Fibroblast of lung (primary cell): ENCODE measurements at regions not wholly inside any gene's neighbourhood (a gene's known extent, or its start where the extent isn't known, plus 50 kb on each side); places are given as distances from the start of the nearest gene placed in this dataset.

Experiments
- DNase-seq, 2 donors: peaks; one replicate each; pipeline versions ENCODE4 v3.0.0 to v3.0.0-alpha.2; 2010; ENCODE audit warnings: low read depth in 2 of 2
- H2AFZ ChIP-seq: 2 replicates; pipeline ENCODE4 v1.5.1; 2012; ENCODE audit warnings: low read length, control low read depth, inconsistent platforms
- H3K27ac ChIP-seq: 2 replicates; pipeline ENCODE4 v1.5.1; 2011; ENCODE audit warnings: low read length, control low read depth; ENCODE audit not compliant: insufficient read depth
- H3K27me3 ChIP-seq: 2 replicates; pipeline ENCODE4 v1.5.1; 2011; ENCODE audit warnings: mild to moderate bottlenecking, low read length; ENCODE audit not compliant: control insufficient read depth, insufficient read depth
- H3K36me3 ChIP-seq: 2 replicates; pipeline ENCODE4 v1.5.1; 2011; ENCODE audit warnings: low read length; ENCODE audit not compliant: control insufficient read depth, insufficient read depth
- H3K4me1 ChIP-seq: 2 replicates; pipeline ENCODE4 v1.5.1; 2011; ENCODE audit warnings: low read length; ENCODE audit not compliant: control insufficient read depth, insufficient read depth; ENCODE audit errors: extremely low read depth
- H3K4me2 ChIP-seq: 2 replicates; pipeline ENCODE4 v1.5.1; 2011; ENCODE audit warnings: low read length, control low read depth; ENCODE audit not compliant: insufficient read depth; ENCODE audit errors: extremely low read depth
- H3K4me3 ChIP-seq, 4 experiments: fragments of 200-600 bp in 1 of 4; sonication (generic) in 1 of 4; replicated peaks in 1 of 4; 2 replicates each; pipeline ENCODE4 v1.5.1; 2011 to 2016; ENCODE audit warnings: low read length in 4 of 4, low read depth in 3 of 4, mild to moderate bottlenecking in 3 of 4, control low read depth in 2 of 4, inconsistent platforms in 1 of 4, mixed read lengths in 1 of 4; ENCODE audit not compliant: insufficient read depth in 1 of 4; ENCODE audit errors: control extremely low read depth in 1 of 4
- H3K79me2 ChIP-seq: 2 replicates; pipeline ENCODE4 v1.5.1; 2012; ENCODE audit warnings: mild to moderate bottlenecking, low read length, inconsistent platforms; ENCODE audit not compliant: control insufficient read depth, insufficient read depth
- H3K9ac ChIP-seq: 2 replicates; pipeline ENCODE4 v1.5.1; 2011; ENCODE audit warnings: mild to moderate bottlenecking, low read length, control low read depth; ENCODE audit not compliant: insufficient read depth
- H3K9me3 ChIP-seq: 2 replicates; pipeline ENCODE4 v1.5.1; 2012; ENCODE audit warnings: low read depth, low read length; ENCODE audit not compliant: control insufficient read depth, insufficient read depth
- H4K20me1 ChIP-seq: 2 replicates; pipeline ENCODE4 v1.5.1; 2011; ENCODE audit warnings: low read length; ENCODE audit not compliant: control insufficient read depth, insufficient read depth; ENCODE audit errors: extremely low read depth
- CTCF ChIP-seq, 2 donors: IDR thresholded peaks in 1 of 2; conservative IDR thresholded peaks in 1 of 2; 1 replicate in 1 of 2; 2 replicates in 1 of 2; pipeline ENCODE4 v1.5.1; 2011 to 2012; ENCODE audit warnings: low read length in 2 of 2, control low read depth in 1 of 2, inconsistent platforms in 1 of 2, low read depth in 1 of 2, mild to moderate bottlenecking in 1 of 2
- EZH2 ChIP-seq: IDR thresholded peaks from 2 replicates; pipeline ENCODE4 v1.5.1; 2012; ENCODE audit warnings: low read length, control low read depth, mild to moderate bottlenecking; ENCODE audit errors: missing control alignments

- no peak for TF ChIP-seq CTCF (conservative IDR thresholded peaks at IDR 0.05 in 1 of 2, IDR thresholded peaks at IDR 0.05 in 1 of 2; ENCODE audit: low read depth in 1 of 2, low read length in 2 of 2)
- TF ChIP-seq EZH2: no peak
- no peaks in the 10 kb centered on the region for H3K4me1 ChIP-seq
Measured at GRCh38 chr14:28055008-28055407, 711.6 kb upstream of the FOXG1 start.

GRCh38 chr14:28057359-28058296, 709.0 kb upstream of the FOXG1 start:
- H3K4me2 ChIP-seq: no peak overlapping the region
- H2AFZ ChIP-seq: no peak overlapping the region
- H3K9me3 ChIP-seq: no peaks in the 10 kb centered on the region
- no peak overlapping the region for H3K4me3 ChIP-seq
- no peak overlapping the region for H3K9ac ChIP-seq
- no peaks in the 10 kb centered on the region for H4K20me1 ChIP-seq
- no peak for DNase-seq
- no peak for TF ChIP-seq EZH2
- no peak for TF ChIP-seq CTCF (conservative IDR thresholded peaks at IDR 0.05 in 1 of 2, IDR thresholded peaks at IDR 0.05 in 1 of 2; ENCODE audit: low read depth in 1 of 2, low read length in 2 of 2)
- no peaks in the 10 kb centered on the region for H3K79me2 ChIP-seq
- H3K4me1 ChIP-seq: no peaks in the 10 kb centered on the region
- no peaks in the 10 kb centered on the region for H3K36me3 ChIP-seq
- no peaks in the 10 kb centered on the region for H3K27me3 ChIP-seq
- no peak overlapping the region for H3K27ac ChIP-seq

More at GRCh38 chr14:28055008-28055407, 711.6 kb upstream of the FOXG1 start:
- no peak overlapping the region for H3K9ac ChIP-seq
- H3K4me3 ChIP-seq: no peak overlapping the region
- H3K79me2 ChIP-seq: no peaks in the 10 kb centered on the region
- H3K4me2 ChIP-seq: no peak overlapping the region
- H4K20me1 ChIP-seq: no peaks in the 10 kb centered on the region
- no peaks in the 10 kb centered on the region for H3K27me3 ChIP-seq
- no peak for DNase-seq
- no peak overlapping the region for H3K27ac ChIP-seq
- H2AFZ ChIP-seq: no peak overlapping the region
- no peaks in the 10 kb centered on the region for H3K36me3 ChIP-seq
- H3K9me3 ChIP-seq: no peaks in the 10 kb centered on the region

- H3K36me3 ChIP-seq: no peaks in the 10 kb centered on the region
- no peaks in the 10 kb centered on the region for H3K4me1 ChIP-seq
- TF ChIP-seq EZH2 (no peak), CTCF (conservative IDR thresholded peaks at IDR 0.05 in 1 of 2, IDR thresholded peaks at IDR 0.05 in 1 of 2; ENCODE audit: low read depth in 1 of 2, low read length in 2 of 2) (no peak)
- no peak overlapping the region for H2AFZ ChIP-seq
- no peak overlapping the region for H3K4me3 ChIP-seq
- no peak overlapping the region for H3K9ac ChIP-seq
- no peaks in the 10 kb centered on the region for H3K9me3 ChIP-seq
- H3K27ac ChIP-seq: no peak overlapping the region
- no peak overlapping the region for H3K4me2 ChIP-seq
- H3K79me2 ChIP-seq: no peaks in the 10 kb centered on the region
- no peak for DNase-seq
- H4K20me1 ChIP-seq: no peaks in the 10 kb centered on the region
- H3K27me3 ChIP-seq: no peaks in the 10 kb centered on the region
Measured at GRCh38 chr14:28059254-28059653, 707.3 kb upstream of the FOXG1 start.
